GM19463 (cell line): ENCODE measurements at regions not wholly inside any gene's neighbourhood (a gene's known extent, or its start where the extent isn't known, plus 50 kb on each side); places are given as distances from the start of the nearest gene placed in this dataset.

Experiments used
- ATAC-seq: cut with Tn5 transposase; IDR thresholded peaks from one replicate; pipeline ENCODE4 v1.9.1; 2021; ENCODE audit warnings: mild to moderate bottlenecking, moderate library complexity; ENCODE audit not compliant: unreplicated experiment

DNA sequence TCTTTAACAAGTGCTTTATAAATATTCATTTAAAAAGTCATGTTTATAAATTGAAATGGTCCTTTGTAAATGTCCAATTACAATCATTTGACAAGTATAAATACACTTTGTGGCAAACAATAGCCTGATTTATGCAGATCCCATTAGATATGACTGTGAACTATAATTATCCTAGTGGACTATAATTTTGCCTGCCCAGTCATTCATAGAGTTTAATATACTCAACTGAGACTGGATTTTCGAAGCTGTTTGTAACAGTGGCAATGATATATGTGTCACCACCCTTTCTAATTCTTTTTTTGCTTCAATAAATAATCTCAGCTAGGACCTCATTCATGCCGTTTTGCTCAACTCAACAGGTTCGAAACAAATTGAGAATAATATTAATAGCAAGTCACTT, 732.0 kb downstream of the PCDH18 start:
- no peak for ATAC-seq

GRCh38 chr4:136796953-136797352, 735.3 kb downstream of the PCDH18 start:
- no peak for ATAC-seq

DNA sequence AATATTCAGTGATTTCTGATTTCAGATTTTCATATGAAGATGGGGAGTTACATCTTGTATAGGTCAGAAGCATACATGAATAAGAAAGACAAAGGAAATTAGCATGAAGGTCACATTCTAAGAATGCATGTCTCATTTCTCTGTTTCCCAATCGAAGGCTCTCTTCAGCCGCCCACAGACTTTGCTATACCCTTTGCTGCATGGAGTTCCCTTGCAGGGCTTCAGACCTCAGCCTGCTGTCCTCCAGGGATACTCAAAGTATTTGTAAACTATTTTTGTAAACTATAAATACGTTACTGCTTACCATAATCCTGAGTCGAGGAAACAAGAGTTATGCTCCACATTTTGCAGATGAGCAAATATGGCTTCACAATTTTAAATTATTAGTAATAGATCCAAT, 738.4 kb downstream of the PCDH18 start:
- ATAC-seq = no peak

GRCh38 chr4:136784326-136784725, 748.0 kb downstream of the PCDH18 start:
- ATAC-seq = no peak

DNA sequence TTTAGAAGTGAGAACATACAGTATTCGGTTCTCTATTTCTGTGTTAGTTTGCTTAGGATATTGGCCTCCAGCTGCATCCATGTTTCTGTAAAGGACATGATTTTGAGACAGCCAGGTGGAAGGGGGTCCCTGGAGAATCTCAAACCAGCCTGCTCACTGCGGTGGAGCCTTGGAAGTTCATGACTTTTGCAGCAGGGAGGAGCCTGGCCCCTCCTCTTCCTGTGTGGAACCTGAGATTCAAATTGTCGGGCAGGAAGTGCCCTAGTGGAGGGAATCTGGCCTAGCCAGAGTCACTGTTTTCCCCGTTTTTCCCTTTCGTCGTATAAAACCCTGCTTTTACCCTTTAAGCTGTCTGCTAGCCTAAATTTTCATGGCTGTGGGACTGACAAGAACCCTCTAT, 762.6 kb downstream of the PCDH18 start:
- no peak for ATAC-seq

DNA sequence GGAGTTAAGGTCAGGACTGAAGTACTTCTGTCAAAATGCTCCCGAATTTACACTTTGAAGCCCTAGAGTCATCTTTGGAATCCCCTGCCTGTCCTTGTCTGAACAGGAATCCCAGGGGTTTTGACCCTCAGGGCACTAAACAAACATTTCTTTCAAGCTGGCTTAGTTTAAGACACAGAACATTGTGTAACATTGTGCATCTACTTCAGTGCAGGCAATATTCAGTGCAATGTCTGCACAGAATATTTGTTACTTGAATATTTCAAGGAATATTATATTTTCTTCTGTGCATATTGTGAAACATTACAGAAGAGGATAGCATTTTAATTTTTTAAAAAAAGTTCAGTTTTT, 763.4 kb downstream of the PCDH18 start:
- ATAC-seq = no peak

- ATAC-seq = no peak
Observed at GRCh38 chr4:136768213-136768924, 763.9 kb downstream of the PCDH18 start.

DNA sequence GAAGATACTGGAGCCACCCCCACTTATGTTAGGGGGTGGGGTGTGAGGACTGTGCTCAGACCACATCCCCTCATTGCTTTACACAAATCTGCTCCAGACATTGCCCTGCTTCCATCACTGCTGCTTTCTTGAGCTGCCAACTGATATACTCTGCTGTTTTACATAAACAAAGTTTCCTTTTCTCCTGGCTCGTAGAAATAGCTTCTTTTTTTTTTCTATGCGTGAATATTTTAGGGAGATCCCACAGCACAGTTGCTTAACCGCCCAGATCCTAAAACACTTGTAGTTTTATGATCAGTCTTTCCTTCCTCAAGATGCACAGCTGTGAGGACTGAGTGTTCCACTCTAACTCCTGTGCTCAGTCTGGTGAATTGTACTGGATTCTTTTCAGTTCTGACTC, 768.4 kb downstream of the PCDH18 start:
- ATAC-seq = no peak

DNA sequence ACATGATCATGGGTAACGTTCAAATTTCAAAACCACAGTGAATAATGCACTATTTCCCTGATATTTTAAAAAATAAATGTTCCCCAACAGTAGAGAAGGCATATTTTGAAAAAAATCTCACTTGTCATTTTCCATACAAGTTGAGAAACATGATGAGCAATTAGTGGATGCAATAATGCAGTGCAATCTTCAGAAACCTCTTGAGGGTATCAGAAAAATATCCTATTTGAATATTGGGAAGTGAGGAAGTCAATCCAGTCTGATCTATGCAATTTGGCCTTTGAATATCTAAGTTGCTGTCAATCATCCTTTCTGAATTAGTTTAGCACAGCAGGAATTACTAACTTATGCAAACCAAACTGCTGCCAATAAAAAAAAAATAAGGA, 776.8 kb downstream of the PCDH18 start:
- ATAC-seq = no peak

- ATAC-seq = no peak
Observed at GRCh38 chr4:136754810-136755530, 777.3 kb downstream of the PCDH18 start.

DNA sequence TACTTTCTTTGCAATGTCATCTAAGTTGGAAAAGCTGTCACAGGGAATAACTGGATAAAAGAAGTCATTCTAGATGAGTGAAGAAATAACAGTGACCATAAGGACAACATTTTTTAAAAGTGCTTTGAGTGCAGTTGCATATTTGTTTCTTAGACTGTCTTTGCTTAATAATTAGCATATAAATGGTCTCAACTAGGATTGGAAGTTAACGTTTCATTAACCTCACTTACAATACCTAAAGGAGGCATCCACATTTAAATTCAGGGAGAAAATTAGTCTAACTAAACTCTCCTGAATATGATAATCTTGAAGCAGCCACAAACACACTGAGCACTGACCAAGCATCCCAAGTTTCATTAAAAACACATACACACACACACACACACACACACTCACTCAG, 780.7 kb downstream of the PCDH18 start:
- no peak for ATAC-seq

- ATAC-seq = no peak
Observed at GRCh38 chr4:136750897-136751296, 781.4 kb downstream of the PCDH18 start.

- ATAC-seq = no peak
Observed at GRCh38 chr4:136749989-136750388, 782.3 kb downstream of the PCDH18 start.

GRCh38 chr4:136748773-136749172, 783.5 kb downstream of the PCDH18 start:
- no peak for ATAC-seq

GRCh38 chr4:136748165-136748564, 784.1 kb downstream of the PCDH18 start:
- ATAC-seq = no peak

- ATAC-seq = no peak
Observed at GRCh38 chr4:136743238-136743637, 789.1 kb downstream of the PCDH18 start.

- no peak for ATAC-seq
Observed at GRCh38 chr4:136742333-136742732, 790.0 kb downstream of the PCDH18 start.

DNA sequence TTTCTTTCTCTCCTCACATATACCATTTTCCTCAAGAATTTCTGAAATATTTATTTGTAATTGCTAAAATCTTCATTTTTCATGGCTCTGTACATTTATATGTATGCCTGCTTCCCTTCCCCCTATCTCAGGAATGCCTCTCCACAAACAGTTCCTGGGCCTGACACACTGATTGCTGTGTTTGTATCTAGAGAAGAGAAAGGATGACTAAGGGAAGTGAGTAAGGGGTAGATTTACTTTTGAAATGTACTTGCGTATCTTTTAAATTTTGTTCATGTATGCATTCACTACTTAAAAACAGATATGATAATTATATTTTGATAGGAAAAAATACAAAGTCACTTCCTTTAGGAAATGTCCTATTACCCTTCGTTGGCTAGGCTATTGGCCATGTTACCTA, 790.8 kb downstream of the PCDH18 start:
- ATAC-seq = no peak

GRCh38 chr4:136740326-136740725, 792.0 kb downstream of the PCDH18 start:
- ATAC-seq = no peak

GRCh38 chr4:136737066-136737465, 795.2 kb downstream of the PCDH18 start:
- no peak for ATAC-seq

GRCh38 chr4:136731025-136731424, 801.3 kb downstream of the PCDH18 start:
- ATAC-seq = no peak

- no peak for ATAC-seq
Observed at GRCh38 chr4:136725286-136726081, 806.8 kb downstream of the PCDH18 start.
